ENCODE measurements at regions not wholly inside any gene's neighbourhood (a gene's known extent, or its start where the extent isn't known, plus 50 kb on each side); places are given as distances from the start of the nearest gene placed in this dataset.

GRCh38 chr6:144944106-144944505, 659.0 kb downstream of the UTRN start:
- no peak overlapping the region for H3K27ac ChIP-seq
- ChIA-PET POLR2A (ENCODE audit: low non-redundant PET) (no interaction called here), CTCF (no interaction called here)
- no peak for TF ChIP-seq CTCF (conservative IDR thresholded peaks at IDR 0.05; ENCODE audit: low read depth)
- no peak for DNase-seq (ENCODE audit: low spot score)

GRCh38 chr6:144947398-144947976, 662.4 kb downstream of the UTRN start:
- H3K27ac ChIP-seq = no peak overlapping the region
- no peak for DNase-seq (ENCODE audit: low spot score)
- CTCF ChIA-PET = no interaction called here
- TF ChIP-seq CTCF (conservative IDR thresholded peaks at IDR 0.05; ENCODE audit: low read depth) = no peak
- POLR2A ChIA-PET (ENCODE audit: low non-redundant PET) = no interaction called here

GRCh38 chr6:144951730-144952437, 666.7 kb downstream of the UTRN start:
- DNase-seq (ENCODE audit: low spot score) = no peak
- ChIA-PET POLR2A (ENCODE audit: low non-redundant PET) (no interaction called here), CTCF (no interaction called here)
- H3K27ac ChIP-seq = no peak overlapping the region
- TF ChIP-seq CTCF (conservative IDR thresholded peaks at IDR 0.05; ENCODE audit: low read depth) = no peak

GRCh38 chr6:144952456-144953240, 667.5 kb downstream of the UTRN start:
- ChIA-PET POLR2A (ENCODE audit: low non-redundant PET) (no interaction called here), CTCF (interaction anchor here (0.7 kb wide), 1 partner anchor 42 kb away, joined by 6 read pairs; no protein-coding TSS in a partner anchor)
- H3K27ac ChIP-seq = no peak overlapping the region
- no peak for TF ChIP-seq CTCF (conservative IDR thresholded peaks at IDR 0.05; ENCODE audit: low read depth)
- DNase-seq (ENCODE audit: low spot score) = no peak

GRCh38 chr6:144953552-144954240, 668.6 kb downstream of the UTRN start:
- POLR2A ChIA-PET (ENCODE audit: low non-redundant PET) = no interaction called here
- no peak overlapping the region for H3K27ac ChIP-seq
- CTCF ChIA-PET = interaction anchor here (0.6 kb wide), 1 partner anchor 660 kb away, joined by 5 read pairs; no protein-coding TSS in a partner anchor
- no peak for TF ChIP-seq CTCF (conservative IDR thresholded peaks at IDR 0.05; ENCODE audit: low read depth)
- DNase-seq (ENCODE audit: low spot score) = peak; percentile 32

- no peak for DNase-seq (ENCODE audit: low spot score)
- ChIA-PET CTCF (no interaction called here), POLR2A (ENCODE audit: low non-redundant PET) (no interaction called here)
- no peak overlapping the region for H3K27ac ChIP-seq
- TF ChIP-seq CTCF (conservative IDR thresholded peaks at IDR 0.05; ENCODE audit: low read depth) = no peak
Measured at GRCh38 chr6:144954241-144954556, 669.1 kb downstream of the UTRN start.

Measured in RWPE1 (cell line).